Spleen (tissue), 11 donors: ENCODE measurements at regions not wholly inside any gene's neighbourhood (a gene's known extent, or its start where the extent isn't known, plus 50 kb on each side); places are given as distances from the start of the nearest gene placed in this dataset.
"Not testable (repeated sequence)": the region's sequence is repeated elsewhere in the genome, so short reads cannot be mapped to it uniquely, and the experiment has no call there.

ENCODE experiments used
- DNase-seq: peaks from one replicate; pipeline ENCODE4 v3.0.0-alpha.2; 2020
- H3K27ac ChIP-seq, 8 donors: fragments of 200-600 bp; sonication (generic) in 7 of 8; 1 replicate in 4 of 8; 2 replicates in 4 of 8; pipeline versions ENCODE4 v1.5.0 to v1.8.0; 2016 to 2021; ENCODE audit warnings: inconsistent platforms in 4 of 8, mild to moderate bottlenecking in 4 of 8, moderate library complexity in 1 of 8
- H3K27me3 ChIP-seq, 7 donors: fragments of 200-600 bp; sonication (generic) in 6 of 7; replicated peaks in 1 of 7; 1 replicate in 4 of 7; 2 replicates in 3 of 7; pipeline versions ENCODE4 v1.5.0 to v1.8.0; 2016 to 2021; ENCODE audit warnings: inconsistent platforms in 3 of 7, mild to moderate bottlenecking in 1 of 7
- H3K36me3 ChIP-seq, 6 donors: fragments of 200-600 bp; sonication (generic) in 5 of 6; 1 replicate in 4 of 6; 2 replicates in 2 of 6; pipeline versions ENCODE4 v1.5.0 to v1.8.0; 2016 to 2021; ENCODE audit warnings: inconsistent platforms in 2 of 6
- H3K4me1 ChIP-seq, 6 donors: fragments of 200-600 bp; sonication (generic) in 5 of 6; 1 replicate in 3 of 6; 2 replicates in 3 of 6; pipeline versions ENCODE4 v1.5.0 to v1.8.0; 2016 to 2021; ENCODE audit warnings: inconsistent platforms in 3 of 6
- H3K4me3 ChIP-seq, 8 donors: fragments of 200-600 bp; sonication (generic) in 7 of 8; 1 replicate in 4 of 8; 2 replicates in 4 of 8; pipeline versions ENCODE4 v1.5.0 to v1.8.0; 2016 to 2021; ENCODE audit warnings: inconsistent platforms in 4 of 8, mild to moderate bottlenecking in 4 of 8, moderate library complexity in 2 of 8
- H3K9me3 ChIP-seq, 8 donors: fragments of 200-600 bp; sonication (generic) in 7 of 8; 1 replicate in 4 of 8; 2 replicates in 4 of 8; pipeline versions ENCODE4 v1.5.0 to v1.8.0; 2016 to 2021; ENCODE audit warnings: inconsistent platforms in 4 of 8
- POLR2A ChIP-seq, 3 donors: fragments of 450-650 bp; IDR thresholded peaks; one replicate each; pipeline ENCODE4 v1.5.1; 2017; ENCODE audit warnings: antibody characterized with exemption in 3 of 3, mild to moderate bottlenecking in 1 of 3
- POLR2AphosphoS5 ChIP-seq, 3 donors: sonication (generic); formaldehyde crosslinking; IDR thresholded peaks; one replicate each; pipeline ENCODE4 v1.5.1; 2017; ENCODE audit warnings: antibody characterized with exemption in 3 of 3
- WGBS, 5 donors: extraction: QIAGEN DNeasy Blood & Tissue Kit in 3 of 5; methylation state at CpG; one replicate each; pipeline versions ENCODE4 v1.1.5 to v1.1.7; 2013 to 2018; 5-methylcytosine and 5-hydroxymethylcytosine counted together
- intact Hi-C: fragments of 100-400 bp; cut with DNase I; formaldehyde crosslinking; loops from one replicate; pipeline ENCODE4 v1.15.0; 2023; ENCODE audit warnings: low total_unique reads
- TF ChIP-seq, protein P1 (sequence below), 11 experiments: fragments of 200-600 bp in 7 of 11; fragments of 450-650 bp in 4 of 11; sonication (generic) in 4 of 11; IDR thresholded peaks in 8 of 11; conservative IDR thresholded peaks in 3 of 11; 1 replicate in 7 of 11; 2 replicates in 4 of 11; pipeline versions ENCODE4 v1.4.0 to v1.8.0; 2016 to 2021; ENCODE audit warnings: antibody characterized with exemption in 11 of 11, inconsistent platforms in 4 of 11, mild to moderate bottlenecking in 1 of 11
- donor health status: healthy with polysubstance abuse.
- donor health status: DM: no; HTN: no; CAD: no; lungs with moderate emphysema.
- donor health status: DM: no; HTN: no; CAD: no.
- donor health status: Bipolar disorder and iron deficiency.
- donor health status: healthy.
- donor health status: DM: no; HTN: no; CAD: no.
- donor health status: DM: yes; HTN: yes; CAD: no.

GRCh38 chr13:105846923-105847322 lies 688.5 kb downstream of the EFNB2 start:
- 80 to 91% (median 85%) methylated on average over 1 of the region's 1 CpG for WGBS, 5 donors
- no peak overlapping the region for H3K27ac ChIP-seq
- no peak for DNase-seq

GRCh38 chr13:105841286-105841685 lies 694.2 kb downstream of the EFNB2 start:
- H3K27ac ChIP-seq: no peak overlapping the region
- intact Hi-C loops: no loop called here
- WGBS, 5 donors: 65 to 91% (median 71%) methylated on average over 3 of the region's 3 CpGs
- H3K27me3 ChIP-seq: no peaks in the 10 kb centered on the region
- H3K4me1 ChIP-seq: no peaks in the 10 kb centered on the region
- peaks cover 0 to 5% (median 0%) of the 10 kb centered on the region in 8 donors for H3K9me3 ChIP-seq
- H3K36me3 ChIP-seq: no peaks in the 10 kb centered on the region
- no peak overlapping the region for H3K4me3 ChIP-seq
- DNase-seq: no peak
- TF ChIP-seq POLR2AphosphoS5 (IDR thresholded peaks at IDR 0.05) (no peak), POLR2A (IDR thresholded peaks at IDR 0.05) (no peak)
- TF ChIP-seq, protein P1, sequence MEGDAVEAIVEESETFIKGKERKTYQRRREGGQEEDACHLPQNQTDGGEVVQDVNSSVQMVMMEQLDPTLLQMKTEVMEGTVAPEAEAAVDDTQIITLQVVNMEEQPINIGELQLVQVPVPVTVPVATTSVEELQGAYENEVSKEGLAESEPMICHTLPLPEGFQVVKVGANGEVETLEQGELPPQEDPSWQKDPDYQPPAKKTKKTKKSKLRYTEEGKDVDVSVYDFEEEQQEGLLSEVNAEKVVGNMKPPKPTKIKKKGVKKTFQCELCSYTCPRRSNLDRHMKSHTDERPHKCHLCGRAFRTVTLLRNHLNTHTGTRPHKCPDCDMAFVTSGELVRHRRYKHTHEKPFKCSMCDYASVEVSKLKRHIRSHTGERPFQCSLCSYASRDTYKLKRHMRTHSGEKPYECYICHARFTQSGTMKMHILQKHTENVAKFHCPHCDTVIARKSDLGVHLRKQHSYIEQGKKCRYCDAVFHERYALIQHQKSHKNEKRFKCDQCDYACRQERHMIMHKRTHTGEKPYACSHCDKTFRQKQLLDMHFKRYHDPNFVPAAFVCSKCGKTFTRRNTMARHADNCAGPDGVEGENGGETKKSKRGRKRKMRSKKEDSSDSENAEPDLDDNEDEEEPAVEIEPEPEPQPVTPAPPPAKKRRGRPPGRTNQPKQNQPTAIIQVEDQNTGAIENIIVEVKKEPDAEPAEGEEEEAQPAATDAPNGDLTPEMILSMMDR (IDR thresholded peaks at IDR 0.05 in 8 of 11, conservative IDR thresholded peaks at IDR 0.05 in 3 of 11): no peak

More at GRCh38 chr13:105846923-105847322, 688.5 kb downstream of the EFNB2 start:
- Histone ChIP-seq H3K4me3 (no peak overlapping the region), H3K36me3 (no peaks in the 10 kb centered on the region), H3K27me3 (no peaks in the 10 kb centered on the region), H3K4me1 (no peaks in the 10 kb centered on the region), H3K9me3 (peaks cover 0 to 5% (median 0%) of the 10 kb centered on the region in 8 donors)
- TF ChIP-seq POLR2A (IDR thresholded peaks at IDR 0.05): no peak
- TF ChIP-seq POLR2AphosphoS5 (IDR thresholded peaks at IDR 0.05): no peak
- TF ChIP-seq, protein P1 (IDR thresholded peaks at IDR 0.05 in 8 of 11, conservative IDR thresholded peaks at IDR 0.05 in 3 of 11): no peak
- intact Hi-C loops: no loop called here

DNA sequence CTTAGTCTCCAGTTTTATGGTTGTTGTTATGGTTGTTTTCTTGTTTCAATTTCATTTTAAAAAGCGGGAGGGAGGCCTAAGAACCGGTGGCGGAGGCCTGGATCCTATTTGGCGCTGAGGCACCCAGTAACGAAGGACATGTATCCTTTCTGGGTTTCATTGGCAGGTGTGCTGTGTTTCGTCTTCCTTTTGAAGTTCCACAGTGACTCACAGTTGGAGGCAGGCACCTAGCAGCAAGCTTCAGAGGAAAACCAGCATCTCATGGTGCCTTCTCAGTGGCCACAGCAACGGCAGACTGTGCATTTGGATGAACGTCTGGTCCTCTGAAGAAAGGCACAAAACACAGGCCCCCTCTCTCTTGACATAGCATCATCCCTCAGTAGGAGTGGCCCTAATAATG lies 697.2 kb downstream of the EFNB2 start:
- TF ChIP-seq POLR2AphosphoS5 (IDR thresholded peaks at IDR 0.05) (no peak), POLR2A (IDR thresholded peaks at IDR 0.05) (no peak)
- TF ChIP-seq, protein P1 (IDR thresholded peaks at IDR 0.05 in 8 of 11, conservative IDR thresholded peaks at IDR 0.05 in 3 of 11): no peak
- Histone ChIP-seq H3K4me3 (no peak overlapping the region), H3K27me3 (no peaks in the 10 kb centered on the region), H3K27ac (no peak overlapping the region), H3K9me3 (no peaks in the 10 kb centered on the region), H3K36me3 (no peaks in the 10 kb centered on the region), H3K4me1 (no peaks in the 10 kb centered on the region)
- 88 to 94% (median 91%) methylated on average over 8 of the region's 8 CpGs for WGBS, 5 donors
- no peak for DNase-seq
- intact Hi-C loops: no loop called here

GRCh38 chr13:105837295-105837694 lies 698.2 kb downstream of the EFNB2 start:
- H3K27ac ChIP-seq, DNase-seq, H3K9me3 ChIP-seq, H3K36me3 ChIP-seq, H3K4me1 ChIP-seq, intact Hi-C loops, H3K4me3 ChIP-seq, H3K27me3 ChIP-seq: not testable (repeated sequence)
- 93 to 99% (median 96%) methylated on average over 9 of the region's 9 CpGs for WGBS, 5 donors

DNA sequence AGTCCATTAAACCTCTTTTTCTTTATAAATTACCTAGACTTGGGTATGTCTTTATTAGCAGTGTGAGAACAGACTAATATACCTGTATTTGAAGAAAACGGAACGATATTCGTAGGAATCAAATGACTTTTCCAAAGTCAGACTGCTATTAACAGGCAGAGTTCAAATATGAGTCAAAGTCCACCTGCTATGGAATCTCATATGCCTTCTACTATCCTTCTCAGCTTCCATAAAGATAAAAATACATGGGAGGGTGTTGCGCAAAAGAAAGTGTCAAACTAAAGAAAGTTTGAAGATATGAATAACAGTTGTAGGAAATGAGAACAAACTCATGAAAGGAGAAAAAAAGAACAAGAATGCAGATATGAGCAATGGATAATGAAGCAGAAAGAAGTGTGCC lies 704.6 kb downstream of the EFNB2 start:
- 41 to 68% (median 58%) methylated on average over 4 of the region's 4 CpGs for WGBS, 5 donors
- no peaks in the 10 kb centered on the region for H3K4me1 ChIP-seq
- H3K27ac ChIP-seq: no peak overlapping the region
- intact Hi-C loops: no loop called here
- H3K9me3 ChIP-seq: peaks cover 0 to 9% (median 3%) of the 10 kb centered on the region in 8 donors
- no peaks in the 10 kb centered on the region for H3K27me3 ChIP-seq
- DNase-seq: no peak
- no peak overlapping the region for H3K4me3 ChIP-seq
- no peak for TF ChIP-seq POLR2AphosphoS5 (IDR thresholded peaks at IDR 0.05)
- no peak for TF ChIP-seq POLR2A (IDR thresholded peaks at IDR 0.05)
- TF ChIP-seq, protein P1 (IDR thresholded peaks at IDR 0.05 in 8 of 11, conservative IDR thresholded peaks at IDR 0.05 in 3 of 11): no peak
- no peaks in the 10 kb centered on the region for H3K36me3 ChIP-seq
